ENCODE measurements at regions not wholly inside any gene's neighbourhood (a gene's known extent, or its start where the extent isn't known, plus 50 kb on each side); places are given as distances from the start of the nearest gene placed in this dataset.

DNA sequence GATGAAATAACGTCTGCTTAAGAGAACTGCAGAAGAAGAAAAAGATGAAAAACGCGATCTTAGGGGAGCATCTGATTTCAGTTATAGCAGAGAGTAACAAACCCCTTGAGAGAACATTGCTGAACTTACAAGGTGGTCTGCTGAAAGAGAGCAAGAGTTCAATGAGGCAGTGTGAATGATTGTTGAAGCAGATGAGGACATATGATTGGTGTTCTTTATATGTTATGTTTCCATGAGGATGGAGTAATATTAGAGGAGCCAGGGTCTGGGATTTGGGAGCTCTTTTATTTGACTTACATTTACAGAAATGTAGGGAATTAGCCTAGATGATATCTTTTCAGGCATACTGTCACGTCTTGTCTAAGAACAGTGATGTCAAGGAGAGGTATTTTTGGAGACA, 1302.0 kb downstream of the KCNT2 start:
- no peak overlapping the region for H3K27ac ChIP-seq (ENCODE audit: low read depth, low read length)
- no peak overlapping the region for H3K4me3 ChIP-seq (replicated peaks in 1 of 2; ENCODE audit: low read depth in 1 of 2, low read length in 2 of 2)
- no peak for ATAC-seq
- ChIA-PET POLR2A (no interaction called here), RAD21 (ENCODE audit: low non-redundant PET in 1 of 2, low total read pairs in 2 of 2, uncharacterized antibody in 2 of 2, unreplicated experiment in 2 of 2) (no interaction called here), CTCF (no interaction called here)
- TF ChIP-seq ELF1 (IDR thresholded peaks at IDR 0.05; ENCODE audit: borderline replicate concordance, low read depth): no peak
- no peak for TF ChIP-seq YY1 (IDR thresholded peaks at IDR 0.05; ENCODE audit: extremely low read depth, insufficient replicate concordance, low read depth, low read length)
- no peak for TF ChIP-seq SRF (IDR thresholded peaks at IDR 0.05; ENCODE audit: low read depth)
- TF ChIP-seq, protein P1, sequence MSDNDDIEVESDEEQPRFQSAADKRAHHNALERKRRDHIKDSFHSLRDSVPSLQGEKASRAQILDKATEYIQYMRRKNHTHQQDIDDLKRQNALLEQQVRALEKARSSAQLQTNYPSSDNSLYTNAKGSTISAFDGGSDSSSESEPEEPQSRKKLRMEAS (IDR thresholded peaks at IDR 0.05): no peak
- TF ChIP-seq CBX3 (IDR thresholded peaks at IDR 0.05; ENCODE audit: low read depth): no peak
- no peak for TF ChIP-seq POLR2AphosphoS5 (IDR thresholded peaks at IDR 0.05; ENCODE audit: low read depth, low read length)
- TF ChIP-seq RAD21 (IDR thresholded peaks at IDR 0.05; ENCODE audit: low read depth): no peak
- TF ChIP-seq, protein P2, sequence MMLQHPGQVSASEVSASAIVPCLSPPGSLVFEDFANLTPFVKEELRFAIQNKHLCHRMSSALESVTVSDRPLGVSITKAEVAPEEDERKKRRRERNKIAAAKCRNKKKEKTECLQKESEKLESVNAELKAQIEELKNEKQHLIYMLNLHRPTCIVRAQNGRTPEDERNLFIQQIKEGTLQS (IDR thresholded peaks at IDR 0.05): no peak
- TF ChIP-seq ZFX (IDR thresholded peaks at IDR 0.05): no peak
- TF ChIP-seq TCF7L2 (IDR thresholded peaks at IDR 0.05; ENCODE audit: borderline replicate concordance, extremely low read depth, insufficient read depth, insufficient read length): no peak
- no peak for TF ChIP-seq ZNF274 (IDR thresholded peaks at IDR 0.05; ENCODE audit: low read depth, low read length)
- TF ChIP-seq, protein P3, sequence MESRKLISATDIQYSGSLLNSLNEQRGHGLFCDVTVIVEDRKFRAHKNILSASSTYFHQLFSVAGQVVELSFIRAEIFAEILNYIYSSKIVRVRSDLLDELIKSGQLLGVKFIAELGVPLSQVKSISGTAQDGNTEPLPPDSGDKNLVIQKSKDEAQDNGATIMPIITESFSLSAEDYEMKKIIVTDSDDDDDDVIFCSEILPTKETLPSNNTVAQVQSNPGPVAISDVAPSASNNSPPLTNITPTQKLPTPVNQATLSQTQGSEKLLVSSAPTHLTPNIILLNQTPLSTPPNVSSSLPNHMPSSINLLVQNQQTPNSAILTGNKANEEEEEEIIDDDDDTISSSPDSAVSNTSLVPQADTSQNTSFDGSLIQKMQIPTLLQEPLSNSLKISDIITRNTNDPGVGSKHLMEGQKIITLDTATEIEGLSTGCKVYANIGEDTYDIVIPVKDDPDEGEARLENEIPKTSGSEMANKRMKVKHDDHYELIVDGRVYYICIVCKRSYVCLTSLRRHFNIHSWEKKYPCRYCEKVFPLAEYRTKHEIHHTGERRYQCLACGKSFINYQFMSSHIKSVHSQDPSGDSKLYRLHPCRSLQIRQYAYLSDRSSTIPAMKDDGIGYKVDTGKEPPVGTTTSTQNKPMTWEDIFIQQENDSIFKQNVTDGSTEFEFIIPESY (IDR thresholded peaks at IDR 0.05; ENCODE audit: extremely low read depth, insufficient replicate concordance, low read length): no peak
- TF ChIP-seq EZH2phosphoT487 (IDR thresholded peaks at IDR 0.05; ENCODE audit: borderline replicate concordance): no peak
- no peak for TF ChIP-seq EGR1 (IDR thresholded peaks at IDR 0.05; ENCODE audit: low read depth)
- no peak for TF ChIP-seq POLR2A (IDR thresholded peaks at IDR 0.05; ENCODE audit: borderline replicate concordance, extremely low read depth, insufficient read depth, insufficient read length)
- no peak for TF ChIP-seq SP1 (IDR thresholded peaks at IDR 0.05; ENCODE audit: low read depth)
- TF ChIP-seq SIN3A (IDR thresholded peaks at IDR 0.05; ENCODE audit: low read depth): no peak
- DNase-seq (ENCODE audit: low read depth, low spot score): no peak
- no peak overlapping the region for H3K9ac ChIP-seq (ENCODE audit: low read length)
- no peaks in the 10 kb centered on the region for H3K36me3 ChIP-seq (ENCODE audit: control insufficient read depth in 1 of 2, insufficient read depth in 2 of 2, low read length in 2 of 2)
- no TSS peak for BruUV-seq (replicated peaks)
- H3K4me1 ChIP-seq (ENCODE audit: control insufficient read depth in 1 of 2, insufficient read depth in 2 of 2, low read length in 2 of 2): no peaks in the 10 kb centered on the region
- H4K20me1 ChIP-seq (ENCODE audit: insufficient read depth): no peaks in the 10 kb centered on the region
- no peaks in the 10 kb centered on the region for H3K9me3 ChIP-seq (ENCODE audit: control insufficient read depth in 1 of 2, insufficient read depth in 1 of 2, low read depth in 1 of 2, low read length in 2 of 2)
- no peak overlapping the region for H3K4me2 ChIP-seq (ENCODE audit: low read length)
- H2AFZ ChIP-seq (ENCODE audit: low read depth, low read length, poor library complexity, severe bottlenecking): no peak overlapping the region
- intact Hi-C loops (cut with micrococcal nuclease): no loop called here
- H3K9me2 ChIP-seq (ENCODE audit: insufficient read depth): peaks cover 4% of the 10 kb centered on the region; the same call in 1 of the 2 replicates
- no peaks in the 10 kb centered on the region for H3K27me3 ChIP-seq (ENCODE audit: insufficient read depth, low read length)
- no peaks in the 10 kb centered on the region for H3K79me2 ChIP-seq (ENCODE audit: insufficient read depth, low read length)

Data from HCT116 (cell line).